HG02763 (cell line): ENCODE measurements at regions not wholly inside any gene's neighbourhood (a gene's known extent, or its start where the extent isn't known, plus 50 kb on each side); places are given as distances from the start of the nearest gene placed in this dataset.
"Not testable (repeated sequence)": the region's sequence is repeated elsewhere in the genome, so short reads cannot be mapped to it uniquely, and the experiment has no call there.

ENCODE experiments used
- ATAC-seq: cut with Tn5 transposase; IDR thresholded peaks from one replicate; pipeline ENCODE4 v1.9.1; 2021; ENCODE audit warnings: mild to moderate bottlenecking, moderate library complexity; ENCODE audit not compliant: unreplicated experiment

- ATAC-seq = not testable (repeated sequence)
These were observed 194.6 kb downstream of the BCL2L11 start for GRCh38 chr2:111315188-111315917.

- not testable (repeated sequence) for ATAC-seq
These were observed 195.6 kb downstream of the BCL2L11 start for GRCh38 chr2:111316221-111316741.

DNA sequence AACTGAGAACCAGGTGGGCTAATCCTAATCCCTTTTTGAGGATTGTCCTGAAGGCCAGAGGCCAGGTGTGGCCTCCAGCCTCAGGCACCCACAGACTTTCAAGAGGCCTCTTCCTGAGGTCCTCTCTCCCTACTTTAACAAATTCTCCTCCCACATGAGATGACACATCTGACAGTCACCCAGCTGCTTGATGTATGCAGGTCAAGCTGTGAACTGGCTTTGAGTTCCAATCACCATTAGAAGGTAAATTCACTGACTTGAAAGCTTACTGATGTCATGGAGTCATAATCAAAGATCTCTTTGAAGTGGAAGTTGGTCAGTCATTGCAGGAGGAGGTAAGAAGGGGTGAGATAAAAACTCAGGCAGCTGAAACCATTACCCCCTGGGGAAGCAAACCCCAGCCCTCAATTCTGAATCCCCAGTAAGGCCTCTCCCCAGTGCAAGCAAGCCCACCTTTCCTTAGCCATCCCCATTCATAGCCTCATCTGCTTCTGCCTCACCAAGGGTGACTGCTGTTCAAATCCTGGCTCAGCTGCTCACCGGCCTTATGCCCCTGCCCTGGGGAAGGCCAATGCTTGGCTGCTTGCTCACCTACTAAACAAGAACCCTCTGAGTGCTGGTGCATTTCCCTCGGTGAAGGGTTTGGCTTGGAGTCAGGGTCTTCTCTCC is 196.3 kb downstream of the BCL2L11 start:
- ATAC-seq = not testable (repeated sequence)

DNA sequence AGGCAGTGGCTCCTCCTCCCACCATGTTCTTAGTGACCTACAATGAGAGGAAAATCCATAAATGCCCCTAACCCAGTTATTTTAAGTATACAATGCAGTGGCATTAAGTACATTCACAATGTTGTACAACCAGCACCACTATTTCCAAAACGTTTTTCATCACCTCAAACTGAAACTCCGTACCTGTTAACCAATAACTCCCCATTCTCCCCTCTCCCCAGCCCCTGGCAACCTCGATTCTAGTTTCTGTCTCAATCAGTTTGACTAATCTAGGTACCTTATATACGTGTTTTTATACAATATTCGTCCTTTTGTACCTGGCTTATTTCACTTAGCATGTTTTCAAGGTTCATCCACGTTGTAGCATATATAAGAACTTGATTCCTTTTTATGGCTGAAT is 198.8 kb downstream of the BCL2L11 start:
- ATAC-seq = peak; percentile 47

- not testable (repeated sequence) for ATAC-seq
These were observed 199.6 kb downstream of the BCL2L11 start for GRCh38 chr2:111320264-111320663.

DNA sequence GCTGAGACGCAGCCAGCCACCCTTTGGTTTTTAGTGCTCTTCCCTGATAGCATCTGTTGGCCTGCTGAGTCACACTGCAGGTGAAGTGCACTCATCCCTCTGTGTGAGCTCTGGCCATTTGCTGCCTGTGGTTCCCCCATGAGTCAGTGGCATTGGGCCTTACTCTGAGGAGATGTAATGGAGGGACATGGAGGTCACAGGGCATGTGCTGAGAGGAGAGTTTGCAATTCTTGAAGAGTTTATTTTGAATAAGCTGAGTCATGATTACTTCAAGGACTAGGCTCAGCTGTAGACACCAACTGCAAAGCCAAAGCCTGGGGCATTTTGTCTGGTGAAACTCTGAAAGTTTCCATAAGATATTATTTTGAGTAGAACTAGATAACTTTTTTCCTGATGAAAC is 200.3 kb downstream of the BCL2L11 start:
- ATAC-seq = not testable (repeated sequence)

DNA sequence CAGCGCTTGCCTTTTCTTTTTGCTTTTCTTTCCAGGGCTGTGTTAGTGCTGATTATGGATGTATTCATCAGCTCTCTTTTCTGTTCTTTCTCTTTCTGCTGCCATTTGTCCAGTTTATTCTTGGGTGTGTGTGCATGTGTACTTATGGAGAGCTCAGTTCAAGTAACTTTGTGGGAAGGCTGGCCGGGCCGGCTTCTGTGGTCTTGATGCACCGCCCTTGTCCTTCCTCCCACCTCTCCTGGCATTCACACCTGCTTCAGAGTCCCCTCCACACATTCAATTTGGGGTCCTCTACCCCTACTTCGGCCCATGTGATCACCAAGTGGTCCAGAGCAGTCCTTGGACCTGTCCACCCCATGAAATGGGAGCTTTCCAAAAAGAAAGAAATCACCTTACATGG is 202.7 kb downstream of the BCL2L11 start:
- not testable (repeated sequence) for ATAC-seq

- ATAC-seq = not testable (repeated sequence)
These were observed 207.0 kb downstream of the BCL2L11 start for GRCh38 chr2:111327726-111328125.

GRCh38 chr2:111329309-111329708 is 208.6 kb downstream of the BCL2L11 start:
- not testable (repeated sequence) for ATAC-seq

DNA sequence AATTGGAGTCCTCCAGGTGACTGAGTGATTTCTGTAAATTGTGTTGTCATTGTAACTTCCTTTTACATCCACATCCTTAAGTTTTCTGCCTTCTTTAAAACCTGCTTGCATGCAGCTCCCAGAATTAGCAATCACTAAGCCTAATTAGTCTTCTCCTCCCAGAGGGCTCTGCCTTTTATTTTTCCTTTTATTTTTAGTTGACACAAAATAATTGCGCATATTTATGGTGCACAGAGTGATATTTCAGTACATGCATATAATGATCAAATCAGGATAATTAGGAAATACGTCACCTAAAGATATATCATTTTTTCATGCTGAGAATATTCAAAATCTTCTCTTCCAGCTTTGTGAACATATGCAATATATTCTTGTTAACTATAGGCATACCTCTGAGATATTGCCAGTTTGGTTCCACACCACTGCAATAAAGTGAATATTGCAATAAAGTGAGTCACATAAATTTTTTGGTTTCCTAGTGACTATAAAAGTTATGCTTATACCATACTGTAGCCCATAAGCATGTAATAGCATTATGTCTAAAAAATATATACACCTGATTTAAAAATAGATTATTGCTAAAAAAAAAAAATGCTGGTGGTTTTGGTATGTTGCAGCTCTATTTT is 210.5 kb downstream of the BCL2L11 start:
- ATAC-seq = not testable (repeated sequence)

GRCh38 chr2:111335220-111335907 is 214.7 kb downstream of the BCL2L11 start:
- ATAC-seq = not testable (repeated sequence)

GRCh38 chr2:111338474-111338873 is 217.8 kb downstream of the BCL2L11 start:
- ATAC-seq = not testable (repeated sequence)

DNA sequence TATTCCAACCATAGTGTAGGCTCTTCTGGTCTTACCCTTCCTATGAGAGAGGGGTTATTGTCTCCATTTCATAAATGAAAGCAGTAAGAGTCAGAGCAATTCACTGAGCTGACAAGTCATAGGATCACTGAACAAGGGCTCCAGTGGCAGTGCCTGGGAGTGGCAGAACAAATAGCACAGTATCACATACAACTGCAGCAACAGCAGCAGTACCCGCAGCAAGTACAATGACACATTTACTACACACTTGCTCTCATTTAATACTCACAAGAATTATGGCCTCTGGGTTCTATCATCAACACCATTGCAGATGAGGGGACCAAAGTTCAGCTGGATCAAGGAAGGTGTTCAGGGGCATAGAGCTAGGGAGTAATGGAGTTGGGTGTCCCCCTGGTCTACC is 218.8 kb downstream of the BCL2L11 start:
- ATAC-seq = not testable (repeated sequence)

DNA sequence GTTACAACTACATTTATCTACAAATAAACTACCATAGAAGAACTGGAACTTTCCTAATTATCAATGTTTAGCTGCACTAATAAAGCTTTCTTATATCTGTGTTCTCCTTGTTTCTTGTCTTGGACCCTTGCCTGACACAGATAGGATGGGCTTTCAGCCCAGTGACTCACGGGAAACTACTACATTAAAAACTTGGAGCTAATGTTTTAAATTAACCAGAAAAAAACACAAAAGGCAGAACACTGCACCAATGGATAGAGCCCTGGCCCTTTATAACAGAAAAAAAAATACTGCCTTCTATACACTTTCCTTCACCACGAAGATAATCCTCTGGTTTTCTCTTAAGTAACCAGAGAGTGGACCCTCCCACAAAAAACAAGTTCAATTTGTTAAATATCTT is 223.9 kb downstream of the BCL2L11 start:
- ATAC-seq = not testable (repeated sequence)

GRCh38 chr2:111345439-111345838 is 224.7 kb downstream of the BCL2L11 start:
- ATAC-seq = not testable (repeated sequence)

DNA sequence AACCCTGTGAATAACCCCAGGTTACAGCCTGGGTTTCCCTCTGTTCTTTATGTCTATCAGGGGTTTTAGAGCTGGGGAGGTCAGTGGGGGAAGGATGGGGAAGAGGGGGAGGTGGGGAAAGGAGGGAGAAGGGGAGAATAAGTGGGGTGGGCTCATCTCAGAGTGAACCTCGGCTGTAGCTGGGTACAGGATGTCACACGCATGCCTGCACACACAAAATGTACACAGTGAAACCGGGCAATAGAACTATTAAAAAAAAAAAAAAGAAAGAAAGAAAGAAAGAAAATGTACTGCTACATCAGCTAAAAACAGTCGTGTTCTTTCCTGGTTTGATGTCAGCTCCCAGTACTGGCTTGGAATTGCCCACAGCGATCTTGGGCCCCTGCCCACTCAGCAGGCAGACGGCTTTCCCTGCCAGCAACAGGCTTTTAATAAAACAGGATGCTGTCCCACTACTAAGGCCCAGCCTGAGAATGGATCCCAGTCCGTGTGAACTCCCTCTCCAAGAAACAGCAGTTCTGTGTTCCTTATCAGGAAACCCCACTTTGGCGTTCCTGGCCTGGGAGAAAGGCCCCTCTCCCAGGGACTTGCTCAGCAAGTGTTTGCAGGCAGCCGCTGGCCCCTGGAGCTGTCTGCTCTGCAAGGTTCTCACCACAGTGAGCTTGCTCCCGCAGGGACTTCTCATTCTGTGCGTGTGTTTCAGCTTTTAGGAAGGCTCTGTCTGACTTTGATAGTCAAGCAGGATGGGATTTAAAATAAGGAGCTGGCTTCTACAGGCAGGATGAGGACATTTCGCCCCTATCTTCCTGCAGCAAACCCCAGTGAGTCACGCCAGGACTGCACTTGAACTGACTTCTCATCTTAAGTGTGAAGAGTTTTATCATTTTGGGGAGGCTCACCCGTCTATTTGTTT is 225.6 kb downstream of the BCL2L11 start:
- ATAC-seq = not testable (repeated sequence)

DNA sequence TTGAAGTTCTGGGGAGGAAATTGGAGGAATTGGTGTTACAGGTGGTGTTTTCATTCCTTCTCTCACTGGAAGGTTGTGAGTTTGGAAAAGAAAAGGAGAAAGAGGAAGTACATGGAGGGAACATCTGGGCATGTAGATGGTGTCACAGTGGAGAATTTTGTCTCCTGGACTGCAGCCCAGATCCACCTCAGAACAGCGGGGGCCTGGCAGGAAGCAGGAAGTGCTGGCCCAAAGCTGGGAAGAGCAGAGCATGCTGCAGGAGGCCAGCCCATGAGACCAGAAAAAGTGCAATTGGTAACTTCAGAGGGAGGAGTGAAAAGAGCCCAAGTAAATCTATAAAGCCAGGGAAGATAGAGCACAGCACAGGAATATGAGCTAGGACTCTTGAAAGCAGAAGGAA is 227.0 kb downstream of the BCL2L11 start:
- ATAC-seq = not testable (repeated sequence)

GRCh38 chr2:111348316-111348715 is 227.6 kb downstream of the BCL2L11 start:
- not testable (repeated sequence) for ATAC-seq

GRCh38 chr2:111355022-111355817 is 234.5 kb downstream of the BCL2L11 start:
- ATAC-seq = not testable (repeated sequence)
